ENCODE measurements at regions not wholly inside any gene's neighbourhood (a gene's known extent, or its start where the extent isn't known, plus 50 kb on each side); places are given as distances from the start of the nearest gene placed in this dataset.

- TF ChIP-seq CTCF (IDR thresholded peaks at IDR 0.05) (no peak), POLR2A (IDR thresholded peaks at IDR 0.05) (no peak), POLR2AphosphoS5 (IDR thresholded peaks at IDR 0.05) (no peak)
Observed at GRCh38 chr12:77347017-77347416, 281.6 kb upstream of the E2F7 start.
